ENCODE measurements at regions not wholly inside any gene's neighbourhood (a gene's known extent, or its start where the extent isn't known, plus 50 kb on each side); places are given as distances from the start of the nearest gene placed in this dataset.

GRCh38 chr18:11488175-11488574 lies 121.2 kb upstream of the SLC35G4 start (continued):
- no peak for TF ChIP-seq NR2F2 (IDR thresholded peaks at IDR 0.05)

DNA sequence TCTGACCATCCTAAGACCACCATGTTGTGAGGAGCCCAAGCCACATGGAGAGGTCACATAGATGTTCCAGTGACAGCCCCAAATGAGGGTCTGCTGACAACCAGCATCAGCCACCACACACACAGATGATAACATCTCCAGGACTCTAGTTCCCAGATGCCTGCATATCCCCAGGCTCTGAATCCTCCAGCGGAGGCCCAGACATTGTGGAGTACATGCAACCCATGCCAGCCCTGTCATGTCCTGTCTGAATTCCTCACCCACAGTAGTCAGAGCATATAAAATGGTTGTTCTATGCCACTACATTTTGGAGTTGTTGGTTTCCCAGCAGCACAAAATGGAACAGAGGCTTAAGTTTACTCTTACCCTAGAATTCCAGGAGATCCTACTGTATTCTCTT lies 122.0 kb upstream of the SLC35G4 start:
- H3K4me3 ChIP-seq (ENCODE audit: low read depth in 1 of 3, low read length in 3 of 3) = no peak overlapping the region
- TF ChIP-seq RXRA (IDR thresholded peaks at IDR 0.05) (no peak), CTCF (IDR thresholded peaks at IDR 0.05; ENCODE audit: low read depth, low read length, missing input control) (no peak), EGR1 (IDR thresholded peaks at IDR 0.05; ENCODE audit: low read depth in 2 of 2) (no peak), TAF1 (conservative IDR thresholded peaks at IDR 0.05) (no peak), RAD21 (IDR thresholded peaks at IDR 0.05) (no peak), HNF4A (conservative IDR thresholded peaks at IDR 0.05) (no peak), FOXA1 (IDR thresholded peaks at IDR 0.05) (no peak), MAX (IDR thresholded peaks at IDR 0.05) (no peak), FOXA2 (IDR thresholded peaks at IDR 0.05) (no peak), HNF4G (IDR thresholded peaks at IDR 0.05) (no peak), NR2F2 (IDR thresholded peaks at IDR 0.05) (no peak), REST (IDR thresholded peaks at IDR 0.05) (no peak), YY1 (IDR thresholded peaks at IDR 0.05) (no peak), SP1 (IDR thresholded peaks at IDR 0.05) (no peak), GABPA (IDR thresholded peaks at IDR 0.05 in 1 of 2, conservative IDR thresholded peaks at IDR 0.05 in 1 of 2) (no peak), JUND (IDR thresholded peaks at IDR 0.05) (no peak)
- TF ChIP-seq, protein P1, sequence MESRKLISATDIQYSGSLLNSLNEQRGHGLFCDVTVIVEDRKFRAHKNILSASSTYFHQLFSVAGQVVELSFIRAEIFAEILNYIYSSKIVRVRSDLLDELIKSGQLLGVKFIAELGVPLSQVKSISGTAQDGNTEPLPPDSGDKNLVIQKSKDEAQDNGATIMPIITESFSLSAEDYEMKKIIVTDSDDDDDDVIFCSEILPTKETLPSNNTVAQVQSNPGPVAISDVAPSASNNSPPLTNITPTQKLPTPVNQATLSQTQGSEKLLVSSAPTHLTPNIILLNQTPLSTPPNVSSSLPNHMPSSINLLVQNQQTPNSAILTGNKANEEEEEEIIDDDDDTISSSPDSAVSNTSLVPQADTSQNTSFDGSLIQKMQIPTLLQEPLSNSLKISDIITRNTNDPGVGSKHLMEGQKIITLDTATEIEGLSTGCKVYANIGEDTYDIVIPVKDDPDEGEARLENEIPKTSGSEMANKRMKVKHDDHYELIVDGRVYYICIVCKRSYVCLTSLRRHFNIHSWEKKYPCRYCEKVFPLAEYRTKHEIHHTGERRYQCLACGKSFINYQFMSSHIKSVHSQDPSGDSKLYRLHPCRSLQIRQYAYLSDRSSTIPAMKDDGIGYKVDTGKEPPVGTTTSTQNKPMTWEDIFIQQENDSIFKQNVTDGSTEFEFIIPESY (IDR thresholded peaks at IDR 0.05) = no peak
- TF ChIP-seq, protein P2, sequence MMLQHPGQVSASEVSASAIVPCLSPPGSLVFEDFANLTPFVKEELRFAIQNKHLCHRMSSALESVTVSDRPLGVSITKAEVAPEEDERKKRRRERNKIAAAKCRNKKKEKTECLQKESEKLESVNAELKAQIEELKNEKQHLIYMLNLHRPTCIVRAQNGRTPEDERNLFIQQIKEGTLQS (IDR thresholded peaks at IDR 0.05) = no peak
- peaks cover 0 to 3% (median 0%) of the 10 kb centered on the region in 4 donors for H3K27me3 ChIP-seq (ENCODE audit: control insufficient read depth in 4 of 4, insufficient read depth in 4 of 4, low read length in 3 of 4)
- no peak for DNase-seq (ENCODE audit: low spot score)
- no peak overlapping the region for H3K9ac ChIP-seq (ENCODE audit: low read depth in 1 of 2, low read length in 2 of 2)
- no peaks in the 10 kb centered on the region for H3K36me3 ChIP-seq (ENCODE audit: control insufficient read depth in 4 of 4, insufficient read depth in 3 of 4, low read depth in 1 of 4, low read length in 3 of 4)
- no peak overlapping the region for H3K27ac ChIP-seq (ENCODE audit: low read depth in 1 of 2, low read length in 2 of 2)
- WGBS = 94% methylated on average over 1 of the region's 1 CpG
- no peaks in the 10 kb centered on the region for H3K9me3 ChIP-seq (ENCODE audit: control insufficient read depth in 4 of 4, low read length in 3 of 4)
- no peaks in the 10 kb centered on the region for H3K4me1 ChIP-seq (ENCODE audit: control insufficient read depth in 4 of 4, insufficient read depth in 4 of 4, low read length in 3 of 4)

Data from liver (tissue), 8 donors.